ENCODE measurements at regions not wholly inside any gene's neighbourhood (a gene's known extent, or its start where the extent isn't known, plus 50 kb on each side); places are given as distances from the start of the nearest gene placed in this dataset.

DNA sequence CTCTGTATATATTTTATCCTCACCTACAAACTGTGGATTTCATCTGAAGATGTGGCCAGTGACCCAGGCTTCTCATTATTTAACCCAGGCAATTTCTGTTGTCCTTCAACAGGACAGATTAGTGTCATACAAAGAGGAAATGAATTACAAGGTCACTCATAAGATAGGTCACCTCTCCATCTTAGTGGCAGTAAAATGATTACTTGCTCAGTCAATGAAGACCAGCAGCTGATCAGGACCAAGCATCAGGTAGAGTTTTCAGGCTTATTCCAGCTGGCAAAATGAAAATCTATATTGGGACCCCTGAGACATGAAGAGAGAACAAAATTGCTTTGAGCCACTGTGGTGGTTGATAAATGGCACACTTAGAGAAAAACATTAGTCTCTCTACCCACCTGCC, 135.2 kb upstream of the PRDM9 start:
- no peak for TF ChIP-seq CTCF (conservative IDR thresholded peaks at IDR 0.05; ENCODE audit: control insufficient read depth, insufficient read depth, low read depth, low read length)
- H3K4me3 ChIP-seq (ENCODE audit: control insufficient read depth, low read depth, low read length): no peak overlapping the region
- DNase-seq (ENCODE audit: low read depth): no peak

DNA sequence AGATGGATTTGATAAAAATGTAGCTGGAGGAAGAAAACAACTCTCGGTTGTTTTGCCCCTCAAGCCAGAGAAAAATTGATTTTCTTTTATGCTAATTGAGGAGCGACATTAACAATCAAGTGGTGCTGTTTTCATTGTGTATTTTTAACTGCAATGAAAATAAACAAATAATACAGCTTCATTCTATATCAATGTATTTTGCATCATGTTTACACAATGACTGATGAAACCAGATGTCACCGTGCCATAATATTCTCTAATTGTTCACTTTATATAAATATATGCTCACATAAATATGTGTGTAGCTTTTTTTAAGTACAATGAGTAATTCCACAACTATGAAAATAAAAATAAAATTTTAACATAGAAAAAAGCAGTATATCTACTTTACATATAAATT, 139.0 kb upstream of the PRDM9 start:
- no peak for TF ChIP-seq CTCF (conservative IDR thresholded peaks at IDR 0.05; ENCODE audit: control insufficient read depth, insufficient read depth, low read depth, low read length)
- DNase-seq (ENCODE audit: low read depth): no peak
- no peak overlapping the region for H3K4me3 ChIP-seq (ENCODE audit: control insufficient read depth, low read depth, low read length)

DNA sequence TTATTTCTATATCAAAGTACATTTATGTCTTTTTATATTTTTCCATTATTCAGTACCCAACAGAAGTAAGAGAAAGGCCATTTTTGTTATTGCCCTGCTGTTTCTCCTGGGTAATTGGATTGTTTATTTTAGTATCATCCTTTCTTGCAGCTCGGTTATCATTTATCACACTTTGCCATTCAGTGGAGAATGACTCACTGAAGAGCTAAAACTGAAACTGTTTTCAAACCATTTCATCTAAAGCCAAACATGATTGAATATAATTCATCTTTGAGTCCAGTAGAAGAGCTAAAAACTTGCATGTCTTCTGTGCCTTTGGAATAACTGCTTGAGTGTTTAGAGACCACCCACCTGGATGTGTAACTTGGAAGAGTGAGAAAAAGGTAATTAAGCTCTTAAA, 139.5 kb upstream of the PRDM9 start:
- DNase-seq (ENCODE audit: low read depth): peak; percentile 20
- H3K4me3 ChIP-seq (ENCODE audit: control insufficient read depth, low read depth, low read length): no peak overlapping the region
- TF ChIP-seq CTCF (conservative IDR thresholded peaks at IDR 0.05; ENCODE audit: control insufficient read depth, insufficient read depth, low read depth, low read length): no peak

DNA sequence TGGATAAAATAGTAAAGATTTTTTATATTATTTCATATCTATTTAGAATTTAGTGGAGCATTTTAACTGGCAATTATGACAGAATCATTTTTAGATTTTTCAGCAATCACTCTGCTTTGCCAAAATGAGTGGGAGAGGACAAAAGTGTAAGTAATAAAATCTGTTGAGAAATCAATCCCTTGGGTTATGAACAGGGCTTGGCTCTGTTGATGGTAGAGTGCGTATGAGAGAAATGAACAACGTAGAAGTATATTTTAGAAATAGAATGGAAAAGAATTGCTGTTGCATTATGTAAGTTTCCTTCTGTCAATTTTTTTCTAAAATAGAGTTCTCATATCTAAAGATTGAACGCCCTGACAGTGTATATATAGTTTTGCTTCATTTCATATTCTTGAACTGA, 154.1 kb upstream of the PRDM9 start:
- no peak overlapping the region for H3K4me3 ChIP-seq (ENCODE audit: control insufficient read depth, low read depth, low read length)
- no peak for DNase-seq (ENCODE audit: low read depth)
- no peak for TF ChIP-seq CTCF (conservative IDR thresholded peaks at IDR 0.05; ENCODE audit: control insufficient read depth, insufficient read depth, low read depth, low read length)

- TF ChIP-seq CTCF (conservative IDR thresholded peaks at IDR 0.05; ENCODE audit: control insufficient read depth, insufficient read depth, low read depth, low read length): peak; percentile 12
- no peak overlapping the region for H3K4me3 ChIP-seq (ENCODE audit: control insufficient read depth, low read depth, low read length)
- DNase-seq (ENCODE audit: low read depth): peak; percentile 15
Observed at GRCh38 chr5:23352446-23352845, 155.0 kb upstream of the PRDM9 start.

DNA sequence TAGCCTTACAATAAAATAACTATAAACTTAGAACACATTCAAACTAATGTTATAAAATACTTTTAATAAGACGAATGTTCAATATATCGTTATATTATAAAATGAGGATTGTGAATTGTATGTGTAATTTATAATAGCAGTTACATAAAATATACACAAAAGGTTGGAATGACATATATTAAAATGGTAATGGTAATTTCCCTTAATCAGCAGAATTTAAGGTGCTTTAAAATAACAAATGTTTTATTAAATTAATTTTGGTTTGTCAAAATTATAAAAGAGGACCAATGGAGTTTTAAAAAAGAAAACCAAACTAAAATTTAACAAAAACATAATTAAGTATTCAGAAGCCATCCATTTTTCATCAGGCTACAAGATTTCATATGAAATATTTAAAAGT, 164.3 kb upstream of the PRDM9 start:
- DNase-seq (ENCODE audit: low read depth): no peak
- no peak overlapping the region for H3K4me3 ChIP-seq (ENCODE audit: control insufficient read depth, low read depth, low read length)
- no peak for TF ChIP-seq CTCF (conservative IDR thresholded peaks at IDR 0.05; ENCODE audit: control insufficient read depth, insufficient read depth, low read depth, low read length)

DNA sequence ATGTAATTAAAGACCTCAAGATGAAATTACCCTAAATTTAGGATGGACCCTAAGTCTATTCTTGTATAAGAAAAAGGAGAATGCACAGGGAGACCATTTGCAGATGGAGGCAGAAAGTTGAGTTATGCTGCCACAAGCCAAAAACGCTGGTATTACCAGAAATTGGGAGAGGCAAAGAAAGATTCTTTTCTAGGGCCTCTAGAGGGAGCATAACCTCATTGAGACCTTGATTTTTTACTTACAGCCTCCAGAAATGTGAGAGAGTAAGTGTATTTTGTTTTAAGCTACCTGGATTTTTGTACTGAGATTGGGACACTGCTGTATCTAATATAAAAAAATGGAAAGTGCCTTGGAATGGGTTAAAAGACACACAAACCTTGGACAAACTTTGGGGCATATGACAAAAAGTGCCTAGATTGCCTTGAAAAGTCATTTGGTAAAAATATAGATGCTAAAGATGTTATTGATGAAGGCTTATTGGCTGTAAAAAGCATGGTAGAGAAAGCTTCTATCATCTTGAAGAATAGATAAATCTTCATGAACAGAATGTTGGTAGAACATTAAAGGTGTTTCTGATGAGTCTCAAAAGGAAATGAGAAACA, 174.7 kb upstream of the PRDM9 start:
- H3K4me3 ChIP-seq (ENCODE audit: control insufficient read depth, low read depth, low read length): no peak overlapping the region
- DNase-seq (ENCODE audit: low read depth): peak; percentile 55
- peak; percentile 62 for TF ChIP-seq CTCF (conservative IDR thresholded peaks at IDR 0.05; ENCODE audit: control insufficient read depth, insufficient read depth, low read depth, low read length)
